H9 (cell line): ENCODE measurements at regions not wholly inside any gene's neighbourhood (a gene's known extent, or its start where the extent isn't known, plus 50 kb on each side); places are given as distances from the start of the nearest gene placed in this dataset.

Experiments
- DNase-seq: peaks from one replicate; pipeline ENCODE4 v3.0.0-alpha.2; 2017
- H2AFZ ChIP-seq: one replicate; pipeline ENCODE4 v1.6.1; 2013; ENCODE audit warnings: mild to moderate bottlenecking, low read length, control low read depth, moderate library complexity
- H2AK5ac ChIP-seq: 2 replicates; pipeline ENCODE4 v1.6.1; 2013; ENCODE audit warnings: low read length, control low read depth, mixed read lengths; ENCODE audit not compliant: insufficient read length
- H2BK120ac ChIP-seq: one replicate; pipeline ENCODE4 v1.6.1; 2013; ENCODE audit warnings: low read depth, mild to moderate bottlenecking, low read length, control low read depth, inconsistent platforms; ENCODE audit not compliant: poor library complexity, severe bottlenecking
- H2BK12ac ChIP-seq: 2 replicates; pipeline ENCODE4 v1.6.1; 2013; ENCODE audit warnings: low read length, control low read depth, mixed read lengths, low read depth; ENCODE audit not compliant: insufficient read length
- H2BK15ac ChIP-seq: 2 replicates; pipeline ENCODE4 v1.6.1; 2013; ENCODE audit warnings: low read depth, low read length, control low read depth
- H2BK20ac ChIP-seq: one replicate; pipeline ENCODE4 v1.6.1; 2013; ENCODE audit warnings: low read depth, mild to moderate bottlenecking, low read length, control low read depth, inconsistent platforms; ENCODE audit not compliant: poor library complexity, severe bottlenecking
- H2BK5ac ChIP-seq: 2 replicates; pipeline ENCODE4 v1.6.1; 2013; ENCODE audit warnings: low read length, control low read depth, mixed read lengths; ENCODE audit not compliant: insufficient read length
- H3K14ac ChIP-seq: 2 replicates; pipeline ENCODE4 v1.6.1; 2013; ENCODE audit warnings: low read length, control low read depth; ENCODE audit not compliant: insufficient read depth
- H3K18ac ChIP-seq: 2 replicates; pipeline ENCODE4 v1.6.1; 2013; ENCODE audit warnings: low read depth, mild to moderate bottlenecking, mixed read lengths, low read length, control low read depth; ENCODE audit not compliant: insufficient read length
- H3K23ac ChIP-seq: 2 replicates; pipeline ENCODE4 v1.6.1; 2013; ENCODE audit warnings: low read length, control low read depth, mixed read lengths, low read depth; ENCODE audit not compliant: insufficient read length
- H3K23me2 ChIP-seq: 2 replicates; pipeline ENCODE4 v1.6.1; 2013; ENCODE audit warnings: low read depth, mild to moderate bottlenecking, mixed read lengths, low read length, control low read depth; ENCODE audit not compliant: insufficient read length, poor library complexity, severe bottlenecking
- H3K27ac ChIP-seq: 2 replicates; pipeline ENCODE4 v1.5.1; 2013; ENCODE audit warnings: low read length, control low read depth, mixed read lengths, low read depth; ENCODE audit not compliant: insufficient read length
- H3K27me3 ChIP-seq: 2 replicates; pipeline ENCODE4 v1.6.1; 2013; ENCODE audit warnings: low read length, control low read depth, inconsistent platforms; ENCODE audit not compliant: insufficient read depth
- H3K4ac ChIP-seq: 2 replicates; pipeline ENCODE4 v1.6.1; 2013; ENCODE audit warnings: low read depth, mild to moderate bottlenecking, control low read depth, inconsistent platforms, low read length, moderate library complexity
- H3K4me1 ChIP-seq: 2 replicates; pipeline ENCODE4 v1.6.1; 2013; ENCODE audit warnings: low read length, control low read depth, inconsistent platforms; ENCODE audit not compliant: insufficient read depth
- H3K4me2 ChIP-seq: 2 replicates; pipeline ENCODE4 v1.6.1; 2013; ENCODE audit warnings: low read length, control low read depth, mixed read lengths; ENCODE audit not compliant: insufficient read length, insufficient read depth
- H3K56ac ChIP-seq: 2 replicates; pipeline ENCODE4 v1.6.1; 2013; ENCODE audit warnings: low read depth, mild to moderate bottlenecking, mixed read lengths, low read length, control low read depth; ENCODE audit not compliant: insufficient read length
- H3K79me1 ChIP-seq: 2 replicates; pipeline ENCODE4 v1.6.1; 2013; ENCODE audit warnings: low read depth, mild to moderate bottlenecking, moderate library complexity, low read length, control low read depth, inconsistent platforms; ENCODE audit not compliant: insufficient read depth, poor library complexity, severe bottlenecking
- H3K79me2 ChIP-seq: 2 replicates; pipeline ENCODE4 v1.6.1; 2013; ENCODE audit warnings: low read length, control low read depth, inconsistent platforms; ENCODE audit not compliant: insufficient read depth
- H3K9ac ChIP-seq: 2 replicates; pipeline ENCODE4 v1.6.1; 2013; ENCODE audit warnings: low read length, control low read depth, mixed read lengths; ENCODE audit not compliant: insufficient read length; ENCODE audit errors: extremely low read depth
- H3K9me3 ChIP-seq: one replicate; pipeline ENCODE4 v1.6.1; 2013; ENCODE audit warnings: low read depth, low read length, inconsistent platforms; ENCODE audit not compliant: control insufficient read depth
- H3T11ph ChIP-seq: one replicate; pipeline ENCODE4 v1.6.1; 2013; ENCODE audit warnings: mild to moderate bottlenecking, low read length, control low read depth, inconsistent platforms
- H4K20me1 ChIP-seq: one replicate; pipeline ENCODE4 v1.6.1; 2013; ENCODE audit not compliant: control insufficient read depth, insufficient read length, insufficient read depth
- H4K5ac ChIP-seq: 2 replicates; pipeline ENCODE4 v1.6.1; 2013; ENCODE audit warnings: low read depth, mild to moderate bottlenecking, mixed read lengths, low read length, control low read depth; ENCODE audit not compliant: insufficient read length
- H4K8ac ChIP-seq: replicated peaks from 2 replicates; pipeline ENCODE4 v1.6.1; 2013; ENCODE audit warnings: low read length, control low read depth, mixed read lengths, low read depth; ENCODE audit not compliant: insufficient read length
- H4K91ac ChIP-seq: 2 replicates; pipeline ENCODE4 v1.6.1; 2013; ENCODE audit warnings: low read depth, mild to moderate bottlenecking, moderate library complexity, mixed read lengths, low read length, control low read depth; ENCODE audit not compliant: insufficient read length
- H3K27ac Mint-ChIP-seq, 3 experiments: 2 replicates in 2 of 3; 3 replicates in 1 of 3; pipeline ENCODE4 v1.8.0; 2020 to 2021; ENCODE audit warnings: mixed read lengths in 3 of 3, mild to moderate bottlenecking in 1 of 3, moderate library complexity in 1 of 3
- H3K27me3 Mint-ChIP-seq: 2 replicates; pipeline ENCODE4 v1.8.0; 2021; ENCODE audit warnings: low read depth, mild to moderate bottlenecking, moderate library complexity, mixed read lengths
- H3K36me3 Mint-ChIP-seq, 3 experiments: 2 replicates in 2 of 3; 3 replicates in 1 of 3; pipeline ENCODE4 v1.8.0; 2020 to 2021; ENCODE audit warnings: low read depth in 3 of 3, mixed read lengths in 3 of 3; ENCODE audit not compliant: insufficient read depth in 1 of 3
- H3K4me1 Mint-ChIP-seq, 2 experiments: 2 replicates each; pipeline ENCODE4 v1.8.0; 2020; ENCODE audit warnings: mixed read lengths in 2 of 2
- H3K4me3 Mint-ChIP-seq, 2 experiments: 2 replicates in 1 of 2; 3 replicates in 1 of 2; pipeline ENCODE4 v1.8.0; 2020 to 2021; ENCODE audit warnings: mild to moderate bottlenecking in 2 of 2, mixed read lengths in 2 of 2, moderate library complexity in 1 of 2
- H3K9me3 Mint-ChIP-seq, 2 experiments: 2 replicates in 1 of 2; 3 replicates in 1 of 2; pipeline ENCODE4 v1.8.0; 2020; ENCODE audit warnings: mild to moderate bottlenecking in 2 of 2, mixed read lengths in 2 of 2, moderate library complexity in 1 of 2
- WGBS: extraction: QIAGEN DNeasy Blood & Tissue Kit; methylation state at CpG from one replicate; pipeline ENCODE4 v1.1.7; 2013; ENCODE audit warnings: missing lambda C conversion rate, low lambda C conversion rate, mixed read lengths; ENCODE audit not compliant: insufficient read length; ENCODE audit errors: extremely low coverage; 5-methylcytosine and 5-hydroxymethylcytosine counted together
- TF ChIP-seq, protein P1 (sequence below): fragments of 200-600 bp; sonication (generic); conservative IDR thresholded peaks from 3 replicates; pipeline ENCODE4 v1.8.0; 2021; ENCODE audit warnings: antibody characterized with exemption, mild to moderate bottlenecking

DNA sequence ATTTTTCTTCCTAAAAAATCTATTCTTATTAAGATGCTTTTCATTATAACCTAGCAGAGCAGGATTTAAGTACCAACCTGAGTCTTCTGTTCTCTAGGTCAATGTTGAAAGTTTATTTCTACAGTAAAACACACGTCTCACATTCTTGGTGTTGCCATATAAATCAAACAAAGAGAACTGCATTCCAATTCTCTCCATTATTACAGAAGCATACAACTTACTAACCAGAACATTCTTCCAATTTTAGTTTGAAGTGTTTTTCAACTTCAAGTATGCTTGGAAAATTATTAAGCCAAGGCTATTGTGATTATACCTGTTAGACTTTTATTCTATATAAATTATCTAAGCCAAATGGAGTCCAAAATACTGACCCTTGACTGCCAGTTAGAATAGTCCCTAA is 110.4 kb upstream of the PMFBP1 start:
- Histone ChIP-seq H3K27ac (no peak overlapping the region), H3K4ac (no peak overlapping the region), H4K20me1 (no peaks in the 10 kb centered on the region), H3K18ac (no peak overlapping the region), H3K14ac (no peak overlapping the region), H3T11ph (no peak overlapping the region), H2AK5ac (no peak overlapping the region), H2AFZ (no peak overlapping the region), H3K9ac (no peak overlapping the region), H4K8ac (no peak overlapping the region), H3K4me1 (peaks cover 4% of the 10 kb centered on the region), H2BK5ac (no peak overlapping the region), H3K79me1 (no peaks in the 10 kb centered on the region), H4K5ac (no peak overlapping the region), H3K9me3 (no peaks in the 10 kb centered on the region), H3K27me3 (no peaks in the 10 kb centered on the region), H2BK15ac (no peak overlapping the region), H3K23ac (no peak overlapping the region), H4K91ac (no peak overlapping the region), H2BK12ac (no peak overlapping the region), H2BK120ac (no peak overlapping the region), H2BK20ac (no peak overlapping the region), H3K23me2 (no peaks in the 10 kb centered on the region), H3K56ac (no peak overlapping the region), H3K4me2 (no peak overlapping the region), H3K79me2 (no peaks in the 10 kb centered on the region)
- no peak for DNase-seq
- no peaks in the 10 kb centered on the region for H3K9me3 Mint-ChIP-seq
- no CpG with 5 or more reads among the region's 1 CpG for WGBS
- no peak overlapping the region for H3K4me3 Mint-ChIP-seq
- H3K36me3 Mint-ChIP-seq = no peaks in the 10 kb centered on the region
- H3K27me3 Mint-ChIP-seq = peaks cover 2% of the 10 kb centered on the region
- H3K4me1 Mint-ChIP-seq = peaks cover 26 to 27% of the 10 kb centered on the region in 2 experiments
- no peak overlapping the region for H3K27ac Mint-ChIP-seq
- TF ChIP-seq, protein P1, sequence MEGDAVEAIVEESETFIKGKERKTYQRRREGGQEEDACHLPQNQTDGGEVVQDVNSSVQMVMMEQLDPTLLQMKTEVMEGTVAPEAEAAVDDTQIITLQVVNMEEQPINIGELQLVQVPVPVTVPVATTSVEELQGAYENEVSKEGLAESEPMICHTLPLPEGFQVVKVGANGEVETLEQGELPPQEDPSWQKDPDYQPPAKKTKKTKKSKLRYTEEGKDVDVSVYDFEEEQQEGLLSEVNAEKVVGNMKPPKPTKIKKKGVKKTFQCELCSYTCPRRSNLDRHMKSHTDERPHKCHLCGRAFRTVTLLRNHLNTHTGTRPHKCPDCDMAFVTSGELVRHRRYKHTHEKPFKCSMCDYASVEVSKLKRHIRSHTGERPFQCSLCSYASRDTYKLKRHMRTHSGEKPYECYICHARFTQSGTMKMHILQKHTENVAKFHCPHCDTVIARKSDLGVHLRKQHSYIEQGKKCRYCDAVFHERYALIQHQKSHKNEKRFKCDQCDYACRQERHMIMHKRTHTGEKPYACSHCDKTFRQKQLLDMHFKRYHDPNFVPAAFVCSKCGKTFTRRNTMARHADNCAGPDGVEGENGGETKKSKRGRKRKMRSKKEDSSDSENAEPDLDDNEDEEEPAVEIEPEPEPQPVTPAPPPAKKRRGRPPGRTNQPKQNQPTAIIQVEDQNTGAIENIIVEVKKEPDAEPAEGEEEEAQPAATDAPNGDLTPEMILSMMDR = no peak
